ENCODE measurements at regions not wholly inside any gene's neighbourhood (a gene's known extent, or its start where the extent isn't known, plus 50 kb on each side); places are given as distances from the start of the nearest gene placed in this dataset.

- DNase-seq (ENCODE audit: low read depth, low spot score) (no peak), FAIRE-seq (no peak)
- no peaks in the 10 kb centered on the region for H3K27me3 ChIP-seq (ENCODE audit: control insufficient read depth in 2 of 2, insufficient read depth in 2 of 2, low read length in 2 of 2)
- dilution Hi-C loops (cut with MboI; ENCODE audit: extremely low pct_ligation_motif_present, low sequenced_read_pairs) (no loop called here), intact Hi-C loops (cut with micrococcal nuclease) (no loop called here)
- no peaks in the 10 kb centered on the region for H3K36me3 ChIP-seq (ENCODE audit: control insufficient read depth in 2 of 2, extremely low read depth in 1 of 2, insufficient read depth in 2 of 2, low read length in 2 of 2)
- no peak overlapping the region for H2AFZ ChIP-seq (ENCODE audit: low read depth, low read length)
- BruUV-seq (replicated peaks): no TSS peak
- H3K79me2 ChIP-seq (ENCODE audit: control insufficient read depth, insufficient read depth, low read length): no peaks in the 10 kb centered on the region
- no peak overlapping the region for H3K4me2 ChIP-seq (ENCODE audit: insufficient read depth, low read length)
- no peaks in the 10 kb centered on the region for H3K4me1 ChIP-seq (ENCODE audit: control insufficient read depth, extremely low read depth, insufficient read depth, low read length)
- CTCF ChIA-PET: no interaction called here
- H4K20me1 ChIP-seq (replicated peaks; ENCODE audit: control insufficient read depth, extremely low read depth, insufficient read depth, low read length): no peaks in the 10 kb centered on the region
- H3K9me3 ChIP-seq (replicated peaks; ENCODE audit: control insufficient read depth, insufficient read depth, low read length): no peaks in the 10 kb centered on the region
- no peak for TF ChIP-seq EZH2 (IDR thresholded peaks at IDR 0.05; ENCODE audit: borderline replicate concordance, low read depth, low read length, severe bottlenecking)
- no peaks in the 10 kb centered on the region for H3K9me1 ChIP-seq (replicated peaks; ENCODE audit: control insufficient read depth, extremely low read depth, insufficient read depth, low read length)
- H3K4me3 ChIP-seq (replicated peaks in 1 of 3; ENCODE audit: insufficient read depth in 1 of 3, low read depth in 1 of 3, low read length in 3 of 3): no peak overlapping the region
- no peak overlapping the region for H3K27ac ChIP-seq (ENCODE audit: insufficient read depth, low read depth, low read length)
- POLR2A ChIA-PET: no interaction called here
- no peak overlapping the region for H3K9ac ChIP-seq (replicated peaks; ENCODE audit: extremely low read depth, insufficient read depth, low read length)
Observed at GRCh38 chr6:133159255-133159795, 81.8 kb upstream of the EYA4 start.

DNA sequence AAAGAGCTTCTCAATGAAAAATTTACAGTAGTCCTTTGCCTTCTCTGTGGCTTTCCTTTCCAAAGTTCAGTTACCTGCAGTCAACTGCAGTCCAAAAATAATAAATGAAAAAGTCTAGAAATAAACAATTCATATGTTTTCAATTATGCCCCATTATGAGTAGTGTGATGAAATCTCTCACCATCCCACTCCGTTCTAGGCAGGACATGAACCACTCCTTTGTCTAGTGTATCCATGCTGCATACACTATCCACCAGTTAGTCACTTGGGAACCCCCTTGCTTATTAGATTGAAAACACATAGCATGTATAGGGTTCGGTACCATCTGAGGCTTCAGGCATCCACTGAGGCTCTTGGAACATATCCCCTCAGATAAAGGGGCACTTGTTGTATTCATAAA, 80.6 kb upstream of the EYA4 start:
- TF ChIP-seq EZH2 (IDR thresholded peaks at IDR 0.05; ENCODE audit: borderline replicate concordance, low read depth, low read length, severe bottlenecking): no peak
- TF ChIP-seq POLR2AphosphoS5 (IDR thresholded peaks at IDR 0.05; ENCODE audit: insufficient read depth, low read depth, low read length): no peak
- CTCF ChIA-PET: no interaction called here
- no peak overlapping the region for H3K9ac ChIP-seq (replicated peaks; ENCODE audit: extremely low read depth, insufficient read depth, low read length)
- H3K9me3 ChIP-seq (replicated peaks; ENCODE audit: control insufficient read depth, insufficient read depth, low read length): no peaks in the 10 kb centered on the region
- no peak overlapping the region for H2AFZ ChIP-seq (ENCODE audit: low read depth, low read length)
- FAIRE-seq: no peak
- intact Hi-C loops (cut with micrococcal nuclease) (no loop called here), dilution Hi-C loops (cut with MboI; ENCODE audit: extremely low pct_ligation_motif_present, low sequenced_read_pairs) (no loop called here)
- no peaks in the 10 kb centered on the region for H4K20me1 ChIP-seq (replicated peaks; ENCODE audit: control insufficient read depth, extremely low read depth, insufficient read depth, low read length)
- H3K36me3 ChIP-seq (ENCODE audit: control insufficient read depth in 2 of 2, extremely low read depth in 1 of 2, insufficient read depth in 2 of 2, low read length in 2 of 2): no peaks in the 10 kb centered on the region
- POLR2A ChIA-PET: no interaction called here
- BruUV-seq (replicated peaks): no TSS peak
- H3K4me3 ChIP-seq (replicated peaks in 1 of 3; ENCODE audit: insufficient read depth in 1 of 3, low read depth in 1 of 3, low read length in 3 of 3): no peak overlapping the region
- no peaks in the 10 kb centered on the region for H3K9me1 ChIP-seq (replicated peaks; ENCODE audit: control insufficient read depth, extremely low read depth, insufficient read depth, low read length)
- H3K79me2 ChIP-seq (ENCODE audit: control insufficient read depth, insufficient read depth, low read length): no peaks in the 10 kb centered on the region
- H3K4me1 ChIP-seq (ENCODE audit: control insufficient read depth, extremely low read depth, insufficient read depth, low read length): no peaks in the 10 kb centered on the region
- H3K27ac ChIP-seq (ENCODE audit: insufficient read depth, low read depth, low read length): no peak overlapping the region
- H3K4me2 ChIP-seq (ENCODE audit: insufficient read depth, low read length): no peak overlapping the region
- no peak for DNase-seq (ENCODE audit: low read depth, low spot score)
- no peaks in the 10 kb centered on the region for H3K27me3 ChIP-seq (ENCODE audit: control insufficient read depth in 2 of 2, insufficient read depth in 2 of 2, low read length in 2 of 2)

Data from endothelial cell of umbilical vein (primary cell).